Osteoblast (primary cell): ENCODE measurements at regions not wholly inside any gene's neighbourhood (a gene's known extent, or its start where the extent isn't known, plus 50 kb on each side); places are given as distances from the start of the nearest gene placed in this dataset.
"Not testable (repeated sequence)": the region's sequence is repeated elsewhere in the genome, so short reads cannot be mapped to it uniquely, and the experiment has no call there.

Source experiments
- DNase-seq: peaks from one replicate; pipeline ENCODE4 v3.0.0; 2011; ENCODE audit warnings: low spot score, mixed read lengths; ENCODE audit not compliant: insufficient read length; ENCODE audit errors: missing footprints
- H2AFZ ChIP-seq: 2 replicates; pipeline ENCODE4 v1.6.0; 2011; ENCODE audit warnings: mild to moderate bottlenecking, low read length
- H3K27ac ChIP-seq: 2 replicates; pipeline ENCODE4 v1.5.1; 2011; ENCODE audit warnings: mild to moderate bottlenecking, low read depth, low read length, moderate library complexity
- H3K27me3 ChIP-seq: 2 replicates; pipeline ENCODE4 v1.6.0; 2012; ENCODE audit warnings: mild to moderate bottlenecking, control low read depth, inconsistent platforms, low read length, moderate library complexity; ENCODE audit not compliant: insufficient read depth
- H3K36me3 ChIP-seq: 2 replicates; pipeline ENCODE4 v1.5.1; 2011; ENCODE audit warnings: mild to moderate bottlenecking, low read length, control low read depth, moderate library complexity; ENCODE audit not compliant: insufficient read depth
- H3K4me1 ChIP-seq: 2 replicates; pipeline ENCODE4 v1.5.1; 2011; ENCODE audit warnings: mild to moderate bottlenecking, low read length, control low read depth, moderate library complexity; ENCODE audit not compliant: insufficient read depth
- H3K4me2 ChIP-seq: 2 replicates; pipeline ENCODE4 v1.6.0; 2011; ENCODE audit warnings: mild to moderate bottlenecking, low read length; ENCODE audit not compliant: insufficient read depth
- H3K4me3 ChIP-seq: fragments of 200-600 bp; sonication (generic); 3 replicates; pipeline ENCODE4 v1.5.1; 2012; ENCODE audit warnings: mild to moderate bottlenecking, low read length, inconsistent platforms; ENCODE audit not compliant: insufficient read depth
- H3K79me2 ChIP-seq: 2 replicates; pipeline ENCODE4 v1.6.0; 2012; ENCODE audit warnings: mild to moderate bottlenecking, low read length, control low read depth, inconsistent platforms; ENCODE audit not compliant: insufficient read depth
- H3K9me3 ChIP-seq: 2 replicates; pipeline ENCODE4 v1.5.1; 2011; ENCODE audit warnings: low read depth, low read length, control low read depth
- H4K20me1 ChIP-seq: 2 replicates; pipeline ENCODE4 v1.6.0; 2012; ENCODE audit warnings: mild to moderate bottlenecking, low read length, control low read depth; ENCODE audit not compliant: insufficient read depth
- CTCF ChIP-seq: IDR thresholded peaks from 2 replicates; pipeline ENCODE4 v1.5.1; 2011; ENCODE audit warnings: mild to moderate bottlenecking, low read depth, low read length, moderate library complexity; ENCODE audit errors: extremely low read depth

GRCh38 chr15:31503758-31504461, 177.3 kb downstream of the KLF13 start:
- H3K36me3 ChIP-seq = no peaks in the 10 kb centered on the region
- no peak overlapping the region for H3K4me3 ChIP-seq
- no peak for DNase-seq
- H2AFZ ChIP-seq = no peak overlapping the region
- no peaks in the 10 kb centered on the region for H4K20me1 ChIP-seq
- peaks cover 8% of the 10 kb centered on the region for H3K27me3 ChIP-seq
- H3K4me1 ChIP-seq = no peaks in the 10 kb centered on the region
- H3K27ac ChIP-seq = no peak overlapping the region
- no peak for TF ChIP-seq CTCF
- H3K4me2 ChIP-seq = no peak overlapping the region
- no peaks in the 10 kb centered on the region for H3K9me3 ChIP-seq
- H3K79me2 ChIP-seq = no peaks in the 10 kb centered on the region

GRCh38 chr15:31504462-31504839, 177.8 kb downstream of the KLF13 start:
- Histone ChIP-seq H3K27me3 (peaks cover 8% of the 10 kb centered on the region), H4K20me1 (no peaks in the 10 kb centered on the region), H3K36me3 (no peaks in the 10 kb centered on the region), H3K9me3 (no peaks in the 10 kb centered on the region), H3K27ac (no peak overlapping the region), H3K4me3 (no peak overlapping the region), H3K4me1 (no peaks in the 10 kb centered on the region), H3K79me2 (no peaks in the 10 kb centered on the region), H3K4me2 (no peak overlapping the region), H2AFZ (no peak overlapping the region)
- TF ChIP-seq CTCF = no peak
- no peak for DNase-seq

GRCh38 chr15:31507573-31507972, 180.9 kb downstream of the KLF13 start:
- H3K4me3 ChIP-seq, H2AFZ ChIP-seq, H3K4me1 ChIP-seq, H3K27me3 ChIP-seq, H3K79me2 ChIP-seq, H3K27ac ChIP-seq, H3K36me3 ChIP-seq, H4K20me1 ChIP-seq, DNase-seq, H3K4me2 ChIP-seq, H3K9me3 ChIP-seq: not testable (repeated sequence)

GRCh38 chr15:31508656-31509055, 182.0 kb downstream of the KLF13 start:
- H3K36me3 ChIP-seq = no peaks in the 10 kb centered on the region
- no peak overlapping the region for H2AFZ ChIP-seq
- no peaks in the 10 kb centered on the region for H3K9me3 ChIP-seq
- no peak overlapping the region for H3K4me2 ChIP-seq
- no peak overlapping the region for H3K4me3 ChIP-seq
- H4K20me1 ChIP-seq = no peaks in the 10 kb centered on the region
- H3K27me3 ChIP-seq = peaks cover 4% of the 10 kb centered on the region
- DNase-seq = no peak
- H3K4me1 ChIP-seq = no peaks in the 10 kb centered on the region
- no peak for TF ChIP-seq CTCF
- no peaks in the 10 kb centered on the region for H3K79me2 ChIP-seq
- no peak overlapping the region for H3K27ac ChIP-seq
